ENCODE measurements at regions not wholly inside any gene's neighbourhood (a gene's known extent, or its start where the extent isn't known, plus 50 kb on each side); places are given as distances from the start of the nearest gene placed in this dataset.

DNA sequence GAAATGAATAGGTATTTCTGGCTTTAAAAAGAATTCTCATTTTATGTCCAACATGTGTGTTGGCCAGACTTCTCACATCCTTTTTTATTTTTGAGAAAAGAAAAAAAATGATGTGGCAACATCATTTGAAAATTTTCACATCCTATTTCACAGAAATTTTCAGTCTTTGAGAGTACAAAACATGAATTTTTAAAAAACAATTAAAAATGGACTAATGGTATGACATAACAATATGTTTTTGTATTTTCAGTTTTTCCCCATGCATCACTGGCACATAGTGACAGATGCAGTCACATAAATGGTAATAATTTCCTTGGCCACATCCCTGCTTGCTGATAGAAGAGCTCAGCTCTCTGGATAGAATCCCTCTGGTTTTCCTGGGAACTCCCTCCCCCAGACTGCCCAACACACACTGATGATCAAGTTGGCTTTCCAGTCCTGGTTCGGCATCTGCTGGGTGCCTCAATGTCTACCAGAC lies 188.5 kb upstream of the AGR3 start:
- Histone ChIP-seq H4K20me1 (ENCODE audit: insufficient read depth) (no peaks in the 10 kb centered on the region), H3K79me2 (ENCODE audit: insufficient read depth, low read length) (no peaks in the 10 kb centered on the region), H3K27me3 (ENCODE audit: insufficient read depth, low read length) (no peaks in the 10 kb centered on the region), H3K9me2 (ENCODE audit: insufficient read depth) (no peaks in the 10 kb centered on the region), H3K4me2 (ENCODE audit: low read length) (no peak overlapping the region), H3K4me1 (ENCODE audit: control insufficient read depth in 1 of 2, insufficient read depth in 2 of 2, low read length in 2 of 2) (no peaks in the 10 kb centered on the region), H3K9ac (ENCODE audit: low read length) (no peak overlapping the region), H3K4me3 (replicated peaks in 1 of 2; ENCODE audit: low read depth in 1 of 2, low read length in 2 of 2) (no peak overlapping the region), H2AFZ (ENCODE audit: low read depth, low read length, poor library complexity, severe bottlenecking) (no peak overlapping the region), H3K9me3 (ENCODE audit: control insufficient read depth in 1 of 2, insufficient read depth in 1 of 2, low read depth in 1 of 2, low read length in 2 of 2) (no peaks in the 10 kb centered on the region), H3K36me3 (ENCODE audit: control insufficient read depth in 1 of 2, insufficient read depth in 2 of 2, low read length in 2 of 2) (no peaks in the 10 kb centered on the region), H3K27ac (ENCODE audit: low read depth, low read length) (no peak overlapping the region)
- no TSS peak for BruUV-seq (replicated peaks)
- TF ChIP-seq CEBPB (IDR thresholded peaks at IDR 0.05; ENCODE audit: low read depth) = no peak
- TF ChIP-seq, protein P1, sequence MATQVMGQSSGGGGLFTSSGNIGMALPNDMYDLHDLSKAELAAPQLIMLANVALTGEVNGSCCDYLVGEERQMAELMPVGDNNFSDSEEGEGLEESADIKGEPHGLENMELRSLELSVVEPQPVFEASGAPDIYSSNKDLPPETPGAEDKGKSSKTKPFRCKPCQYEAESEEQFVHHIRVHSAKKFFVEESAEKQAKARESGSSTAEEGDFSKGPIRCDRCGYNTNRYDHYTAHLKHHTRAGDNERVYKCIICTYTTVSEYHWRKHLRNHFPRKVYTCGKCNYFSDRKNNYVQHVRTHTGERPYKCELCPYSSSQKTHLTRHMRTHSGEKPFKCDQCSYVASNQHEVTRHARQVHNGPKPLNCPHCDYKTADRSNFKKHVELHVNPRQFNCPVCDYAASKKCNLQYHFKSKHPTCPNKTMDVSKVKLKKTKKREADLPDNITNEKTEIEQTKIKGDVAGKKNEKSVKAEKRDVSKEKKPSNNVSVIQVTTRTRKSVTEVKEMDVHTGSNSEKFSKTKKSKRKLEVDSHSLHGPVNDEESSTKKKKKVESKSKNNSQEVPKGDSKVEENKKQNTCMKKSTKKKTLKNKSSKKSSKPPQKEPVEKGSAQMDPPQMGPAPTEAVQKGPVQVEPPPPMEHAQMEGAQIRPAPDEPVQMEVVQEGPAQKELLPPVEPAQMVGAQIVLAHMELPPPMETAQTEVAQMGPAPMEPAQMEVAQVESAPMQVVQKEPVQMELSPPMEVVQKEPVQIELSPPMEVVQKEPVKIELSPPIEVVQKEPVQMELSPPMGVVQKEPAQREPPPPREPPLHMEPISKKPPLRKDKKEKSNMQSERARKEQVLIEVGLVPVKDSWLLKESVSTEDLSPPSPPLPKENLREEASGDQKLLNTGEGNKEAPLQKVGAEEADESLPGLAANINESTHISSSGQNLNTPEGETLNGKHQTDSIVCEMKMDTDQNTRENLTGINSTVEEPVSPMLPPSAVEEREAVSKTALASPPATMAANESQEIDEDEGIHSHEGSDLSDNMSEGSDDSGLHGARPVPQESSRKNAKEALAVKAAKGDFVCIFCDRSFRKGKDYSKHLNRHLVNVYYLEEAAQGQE (IDR thresholded peaks at IDR 0.05; ENCODE audit: low read depth) = no peak
- TF ChIP-seq ZNF274 (IDR thresholded peaks at IDR 0.05; ENCODE audit: low read depth, low read length) = no peak
- no peak for TF ChIP-seq EGR1 (IDR thresholded peaks at IDR 0.05; ENCODE audit: low read depth)
- no peak for TF ChIP-seq EZH2 (IDR thresholded peaks at IDR 0.05)
- no peak for TF ChIP-seq TCF7L2 (IDR thresholded peaks at IDR 0.05; ENCODE audit: borderline replicate concordance, extremely low read depth, insufficient read depth, insufficient read length)
- TF ChIP-seq FOSL1 (IDR thresholded peaks at IDR 0.05; ENCODE audit: low read depth) = no peak
- TF ChIP-seq POLR2AphosphoS5 (IDR thresholded peaks at IDR 0.05; ENCODE audit: low read depth, low read length) = no peak
- TF ChIP-seq, protein P2, sequence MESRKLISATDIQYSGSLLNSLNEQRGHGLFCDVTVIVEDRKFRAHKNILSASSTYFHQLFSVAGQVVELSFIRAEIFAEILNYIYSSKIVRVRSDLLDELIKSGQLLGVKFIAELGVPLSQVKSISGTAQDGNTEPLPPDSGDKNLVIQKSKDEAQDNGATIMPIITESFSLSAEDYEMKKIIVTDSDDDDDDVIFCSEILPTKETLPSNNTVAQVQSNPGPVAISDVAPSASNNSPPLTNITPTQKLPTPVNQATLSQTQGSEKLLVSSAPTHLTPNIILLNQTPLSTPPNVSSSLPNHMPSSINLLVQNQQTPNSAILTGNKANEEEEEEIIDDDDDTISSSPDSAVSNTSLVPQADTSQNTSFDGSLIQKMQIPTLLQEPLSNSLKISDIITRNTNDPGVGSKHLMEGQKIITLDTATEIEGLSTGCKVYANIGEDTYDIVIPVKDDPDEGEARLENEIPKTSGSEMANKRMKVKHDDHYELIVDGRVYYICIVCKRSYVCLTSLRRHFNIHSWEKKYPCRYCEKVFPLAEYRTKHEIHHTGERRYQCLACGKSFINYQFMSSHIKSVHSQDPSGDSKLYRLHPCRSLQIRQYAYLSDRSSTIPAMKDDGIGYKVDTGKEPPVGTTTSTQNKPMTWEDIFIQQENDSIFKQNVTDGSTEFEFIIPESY (IDR thresholded peaks at IDR 0.05; ENCODE audit: extremely low read depth, insufficient replicate concordance, low read length) = no peak
- no peak for TF ChIP-seq RAD21 (IDR thresholded peaks at IDR 0.05; ENCODE audit: low read depth)
- no peak for TF ChIP-seq SP1 (IDR thresholded peaks at IDR 0.05; ENCODE audit: low read depth)
- TF ChIP-seq JUND (IDR thresholded peaks at IDR 0.05) = no peak
- no peak for TF ChIP-seq POLR2A (IDR thresholded peaks at IDR 0.05; ENCODE audit: borderline replicate concordance, extremely low read depth, insufficient read depth, insufficient read length)
- TF ChIP-seq SRF (IDR thresholded peaks at IDR 0.05; ENCODE audit: low read depth) = no peak
- no peak for ATAC-seq
- ChIA-PET RAD21 (ENCODE audit: low non-redundant PET in 1 of 2, low total read pairs in 2 of 2, uncharacterized antibody in 2 of 2, unreplicated experiment in 2 of 2) (no interaction called here), CTCF (no interaction called here), POLR2A (interaction anchor here (0.6 kb wide), 1 partner anchor 12 kb away, joined by 3 read pairs; no protein-coding TSS in a partner anchor)
- intact Hi-C loops (cut with micrococcal nuclease) = no loop called here
- DNase-seq (ENCODE audit: low read depth, low spot score) = no peak

Data from HCT116 (cell line).